ENCODE measurements at regions not wholly inside any gene's neighbourhood (a gene's known extent, or its start where the extent isn't known, plus 50 kb on each side); places are given as distances from the start of the nearest gene placed in this dataset.

DNA sequence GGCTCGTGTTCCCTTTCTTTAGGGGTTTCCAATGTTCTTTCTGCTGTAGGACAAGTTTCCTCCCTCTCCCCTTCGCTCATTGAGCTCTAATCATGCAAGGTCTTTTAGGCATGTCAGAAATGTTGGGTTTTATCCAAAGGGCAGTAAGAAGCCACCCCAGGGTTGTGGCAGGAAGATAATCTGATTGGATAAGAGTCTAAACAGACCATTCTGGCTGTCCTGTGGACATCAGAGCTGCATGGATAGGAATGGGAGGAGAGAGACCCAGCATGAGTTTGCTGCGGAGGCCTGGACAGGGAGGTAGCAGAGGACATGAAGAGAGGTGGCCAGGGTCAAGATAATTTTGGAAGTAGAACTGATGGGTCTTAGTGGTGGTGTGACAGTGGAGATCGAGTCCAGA, 88.2 kb downstream of the ACKR3 start:
- TF ChIP-seq GATA3 (IDR thresholded peaks at IDR 0.05; ENCODE audit: low read depth, low read length) = no peak
- no peak for TF ChIP-seq GATA2 (IDR thresholded peaks at IDR 0.05; ENCODE audit: low read depth, low read length)

Data from SH-SY5Y (cell line).